ENCODE measurements at regions not wholly inside any gene's neighbourhood (a gene's known extent, or its start where the extent isn't known, plus 50 kb on each side); places are given as distances from the start of the nearest gene placed in this dataset.

- H3K27ac ChIP-seq (ENCODE audit: low read length) = no peak overlapping the region
- H3K36me3 ChIP-seq (replicated peaks; ENCODE audit: low read depth, low read length) = no peaks in the 10 kb centered on the region
- H3K79me2 ChIP-seq (ENCODE audit: low read length) = no peaks in the 10 kb centered on the region
- H4K20me1 ChIP-seq (ENCODE audit: insufficient read depth, low read length) = no peaks in the 10 kb centered on the region
- no peak overlapping the region for H3K9ac ChIP-seq (ENCODE audit: low read length)
- no peak overlapping the region for H2AFZ ChIP-seq (ENCODE audit: low read depth, low read length)
- H3K27me3 ChIP-seq (ENCODE audit: low read depth, low read length) = no peaks in the 10 kb centered on the region
- H3K4me1 ChIP-seq (ENCODE audit: low read length) = no peaks in the 10 kb centered on the region
- no peak for TF ChIP-seq EZH2phosphoT487 (IDR thresholded peaks at IDR 0.05; ENCODE audit: low read depth)
- TF ChIP-seq, protein P1, sequence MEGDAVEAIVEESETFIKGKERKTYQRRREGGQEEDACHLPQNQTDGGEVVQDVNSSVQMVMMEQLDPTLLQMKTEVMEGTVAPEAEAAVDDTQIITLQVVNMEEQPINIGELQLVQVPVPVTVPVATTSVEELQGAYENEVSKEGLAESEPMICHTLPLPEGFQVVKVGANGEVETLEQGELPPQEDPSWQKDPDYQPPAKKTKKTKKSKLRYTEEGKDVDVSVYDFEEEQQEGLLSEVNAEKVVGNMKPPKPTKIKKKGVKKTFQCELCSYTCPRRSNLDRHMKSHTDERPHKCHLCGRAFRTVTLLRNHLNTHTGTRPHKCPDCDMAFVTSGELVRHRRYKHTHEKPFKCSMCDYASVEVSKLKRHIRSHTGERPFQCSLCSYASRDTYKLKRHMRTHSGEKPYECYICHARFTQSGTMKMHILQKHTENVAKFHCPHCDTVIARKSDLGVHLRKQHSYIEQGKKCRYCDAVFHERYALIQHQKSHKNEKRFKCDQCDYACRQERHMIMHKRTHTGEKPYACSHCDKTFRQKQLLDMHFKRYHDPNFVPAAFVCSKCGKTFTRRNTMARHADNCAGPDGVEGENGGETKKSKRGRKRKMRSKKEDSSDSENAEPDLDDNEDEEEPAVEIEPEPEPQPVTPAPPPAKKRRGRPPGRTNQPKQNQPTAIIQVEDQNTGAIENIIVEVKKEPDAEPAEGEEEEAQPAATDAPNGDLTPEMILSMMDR (IDR thresholded peaks at IDR 0.05; ENCODE audit: low read depth, low read length) = no peak
- H3K4me2 ChIP-seq (ENCODE audit: low read length) = no peak overlapping the region
- H3K9me3 ChIP-seq (ENCODE audit: insufficient read depth, low read length) = no peaks in the 10 kb centered on the region
- no peak overlapping the region for H3K4me3 ChIP-seq (ENCODE audit: low read length)
These were observed 299.2 kb downstream of the IPMK start for GRCh38 chr10:57968328-57969016.

- Histone ChIP-seq H3K79me2 (ENCODE audit: low read length) (no peaks in the 10 kb centered on the region), H3K9ac (ENCODE audit: low read length) (no peak overlapping the region), H3K4me3 (ENCODE audit: low read length) (no peak overlapping the region), H2AFZ (ENCODE audit: low read depth, low read length) (no peak overlapping the region), H3K4me1 (ENCODE audit: low read length) (no peaks in the 10 kb centered on the region), H3K27ac (ENCODE audit: low read length) (no peak overlapping the region), H3K36me3 (replicated peaks; ENCODE audit: low read depth, low read length) (no peaks in the 10 kb centered on the region), H4K20me1 (ENCODE audit: insufficient read depth, low read length) (no peaks in the 10 kb centered on the region), H3K4me2 (ENCODE audit: low read length) (no peak overlapping the region), H3K27me3 (ENCODE audit: low read depth, low read length) (no peaks in the 10 kb centered on the region), H3K9me3 (ENCODE audit: insufficient read depth, low read length) (no peaks in the 10 kb centered on the region)
- TF ChIP-seq, protein P1 (IDR thresholded peaks at IDR 0.05; ENCODE audit: low read depth, low read length) = no peak
- TF ChIP-seq EZH2phosphoT487 (IDR thresholded peaks at IDR 0.05; ENCODE audit: low read depth) = no peak
These were observed 303.3 kb downstream of the IPMK start for GRCh38 chr10:57964351-57964750.

DNA sequence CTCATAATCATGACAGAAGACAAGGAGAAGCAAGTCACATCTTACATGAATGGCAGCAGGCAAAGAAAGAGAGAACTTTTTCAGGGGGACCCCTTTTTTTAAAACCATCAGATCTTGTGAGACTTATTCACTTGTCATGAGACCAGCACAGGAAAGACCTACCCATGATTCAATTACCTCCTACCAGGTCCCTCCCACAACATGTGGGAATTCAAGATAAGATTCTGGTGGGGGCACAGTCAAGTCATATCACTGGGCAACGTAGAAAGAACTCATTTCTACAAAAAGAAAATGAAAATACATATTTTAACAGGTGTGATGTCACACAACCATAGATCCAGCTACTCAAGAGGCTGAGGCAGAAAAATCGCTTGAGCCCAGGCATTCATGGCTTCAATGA lies 304.1 kb downstream of the IPMK start:
- no peak for TF ChIP-seq EZH2phosphoT487 (IDR thresholded peaks at IDR 0.05; ENCODE audit: low read depth)
- TF ChIP-seq, protein P1 (IDR thresholded peaks at IDR 0.05; ENCODE audit: low read depth, low read length) = no peak
- no peak overlapping the region for H2AFZ ChIP-seq (ENCODE audit: low read depth, low read length)

GRCh38 chr10:57962839-57963238 lies 304.9 kb downstream of the IPMK start:
- H3K9ac ChIP-seq (ENCODE audit: low read length) = no peak overlapping the region
- no peak overlapping the region for H3K4me3 ChIP-seq (ENCODE audit: low read length)
- H3K9me3 ChIP-seq (ENCODE audit: insufficient read depth, low read length) = no peaks in the 10 kb centered on the region
- no peaks in the 10 kb centered on the region for H3K79me2 ChIP-seq (ENCODE audit: low read length)
- no peak overlapping the region for H3K4me2 ChIP-seq (ENCODE audit: low read length)
- no peaks in the 10 kb centered on the region for H3K36me3 ChIP-seq (replicated peaks; ENCODE audit: low read depth, low read length)
- no peaks in the 10 kb centered on the region for H4K20me1 ChIP-seq (ENCODE audit: insufficient read depth, low read length)
- no peak overlapping the region for H2AFZ ChIP-seq (ENCODE audit: low read depth, low read length)
- no peaks in the 10 kb centered on the region for H3K4me1 ChIP-seq (ENCODE audit: low read length)
- no peak overlapping the region for H3K27ac ChIP-seq (ENCODE audit: low read length)
- TF ChIP-seq EZH2phosphoT487 (IDR thresholded peaks at IDR 0.05; ENCODE audit: low read depth) = no peak
- TF ChIP-seq, protein P1 (IDR thresholded peaks at IDR 0.05; ENCODE audit: low read depth, low read length) = no peak
- no peaks in the 10 kb centered on the region for H3K27me3 ChIP-seq (ENCODE audit: low read depth, low read length)

More for the DNA sequence above, 304.1 kb downstream of the IPMK start:
- H3K27me3 ChIP-seq (ENCODE audit: low read depth, low read length) = no peaks in the 10 kb centered on the region
- no peaks in the 10 kb centered on the region for H3K36me3 ChIP-seq (replicated peaks; ENCODE audit: low read depth, low read length)
- no peaks in the 10 kb centered on the region for H3K79me2 ChIP-seq (ENCODE audit: low read length)
- H3K27ac ChIP-seq (ENCODE audit: low read length) = no peak overlapping the region
- H3K4me2 ChIP-seq (ENCODE audit: low read length) = no peak overlapping the region
- no peaks in the 10 kb centered on the region for H3K9me3 ChIP-seq (ENCODE audit: insufficient read depth, low read length)
- no peaks in the 10 kb centered on the region for H3K4me1 ChIP-seq (ENCODE audit: low read length)
- no peaks in the 10 kb centered on the region for H4K20me1 ChIP-seq (ENCODE audit: insufficient read depth, low read length)
- no peak overlapping the region for H3K9ac ChIP-seq (ENCODE audit: low read length)
- no peak overlapping the region for H3K4me3 ChIP-seq (ENCODE audit: low read length)

Measured in OCI-LY3 (cell line).